SK-N-MC (cell line): ENCODE measurements at regions not wholly inside any gene's neighbourhood (a gene's known extent, or its start where the extent isn't known, plus 50 kb on each side); places are given as distances from the start of the nearest gene placed in this dataset.
"Not testable (repeated sequence)": the region's sequence is repeated elsewhere in the genome, so short reads cannot be mapped to it uniquely, and the experiment has no call there.

Experiments used
- DNase-seq: peaks from one replicate; pipeline ENCODE4 v3.0.0-alpha.2; 2011; ENCODE audit warnings: low read depth, low spot score
- H3K27ac ChIP-seq: fragments of 200-600 bp; sonication (generic); 2 replicates; pipeline ENCODE4 v1.5.1; 2016; ENCODE audit warnings: mixed run types
- H3K36me3 ChIP-seq: fragments of 200-600 bp; sonication (generic); 2 replicates; pipeline ENCODE4 v1.6.1; 2017; ENCODE audit warnings: antibody characterized with exemption, low read length, mixed read lengths; ENCODE audit not compliant: insufficient read depth
- H3K4me3 ChIP-seq: fragments of 200-600 bp; sonication (generic); 2 replicates; pipeline ENCODE4 v1.5.1; 2016
- H3K9ac ChIP-seq: fragments of 200-600 bp; sonication (generic); 2 replicates; pipeline ENCODE4 v1.8.0; 2017; ENCODE audit warnings: mixed run types, mixed read lengths; ENCODE audit not compliant: insufficient read length
- H3K9me3 ChIP-seq: fragments of 200-600 bp; sonication (generic); 2 replicates; pipeline ENCODE4 v1.6.1; 2017; ENCODE audit warnings: low read depth, mild to moderate bottlenecking, antibody characterized with exemption, low read length, moderate library complexity, mixed read lengths
- EZH2 ChIP-seq: fragments of 200-600 bp; sonication (generic); IDR thresholded peaks from one replicate; pipeline ENCODE4 v1.6.1; 2017; ENCODE audit warnings: antibody characterized with exemption
- FOXP2 ChIP-seq: optimal IDR thresholded peaks from 2 replicates; pipeline ENCODE3; 2011; ENCODE audit warnings: mild to moderate bottlenecking, moderate library complexity; ENCODE audit not compliant: insufficient read depth; ENCODE audit errors: extremely low read length, control extremely low read depth
- POLR2AphosphoS5 ChIP-seq: IDR thresholded peaks from 2 replicates; pipeline ENCODE4 v1.6.1; 2012; ENCODE audit warnings: mild to moderate bottlenecking, low read depth, low read length, borderline replicate concordance

DNA sequence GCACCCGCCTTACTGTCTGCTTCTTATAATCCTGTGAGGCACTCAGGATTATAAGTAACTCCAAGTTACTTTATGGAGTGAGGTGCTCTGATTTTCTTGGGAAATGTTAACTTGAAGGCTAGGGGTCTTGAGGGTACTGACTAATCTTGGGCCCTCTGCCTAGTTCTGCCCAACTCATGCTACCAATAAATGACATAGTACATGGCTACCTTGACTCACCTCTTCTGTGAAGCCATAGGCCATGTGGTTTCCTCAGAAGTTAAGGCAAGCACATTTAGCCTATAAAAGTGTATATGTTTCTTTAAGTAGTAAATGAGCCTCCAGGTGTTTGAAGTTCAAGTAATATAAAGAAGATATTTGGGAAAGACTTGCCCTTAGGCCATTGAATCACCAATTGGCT, 99.8 kb upstream of the CASK start:
- Histone ChIP-seq H3K4me3 (no peak overlapping the region), H3K9ac (no peak overlapping the region), H3K36me3 (no peaks in the 10 kb centered on the region)

DNA sequence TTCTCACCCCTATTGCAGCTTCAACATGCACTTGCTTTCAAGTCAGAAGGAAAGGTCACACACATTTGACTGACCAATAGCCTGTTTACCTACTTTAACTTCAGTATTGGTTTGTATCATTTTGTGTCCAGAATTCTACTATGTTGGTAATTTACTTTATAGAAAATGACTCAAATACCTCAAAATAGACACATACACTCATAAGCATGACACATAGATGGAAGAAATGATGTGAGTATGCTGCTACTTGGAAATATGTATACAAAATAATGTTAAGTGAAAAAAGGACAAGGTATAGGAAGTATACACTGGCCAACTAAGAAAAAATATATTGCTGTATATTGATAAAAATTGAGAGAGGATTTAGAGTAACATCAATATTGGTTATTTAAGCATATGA, 98.8 kb upstream of the CASK start:
- no peak for TF ChIP-seq EZH2
- TF ChIP-seq POLR2AphosphoS5, result no peak
- TF ChIP-seq FOXP2, result no peak
- Histone ChIP-seq H3K9ac (no peak overlapping the region), H3K36me3 (no peaks in the 10 kb centered on the region)

More for the DNA sequence above, 99.8 kb upstream of the CASK start:
- no peak for TF ChIP-seq FOXP2
- no peak for TF ChIP-seq POLR2AphosphoS5
- no peak for TF ChIP-seq EZH2
- DNase-seq, result no peak
- Histone ChIP-seq H3K9me3 (no peaks in the 10 kb centered on the region), H3K27ac (no peak overlapping the region)

DNA sequence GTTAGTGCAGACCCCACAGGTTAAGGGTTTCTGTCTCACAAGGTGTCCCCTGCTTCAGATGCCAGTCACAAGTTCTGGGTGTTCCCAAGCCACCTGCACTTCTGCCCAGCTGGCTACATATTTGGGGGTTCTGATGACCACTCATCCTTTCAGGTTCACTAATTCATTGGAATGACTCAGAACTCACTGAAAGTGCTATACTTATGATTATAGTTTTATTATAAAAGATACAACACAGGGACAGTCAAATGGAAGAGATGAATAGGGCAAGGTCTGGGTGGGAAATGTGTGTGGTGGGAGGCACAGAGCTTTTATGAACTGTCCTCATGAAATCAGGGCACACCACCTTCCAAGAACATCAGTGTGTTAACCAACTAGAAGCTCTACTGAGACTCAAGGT, 97.7 kb upstream of the CASK start:
- no peaks in the 10 kb centered on the region for H3K36me3 ChIP-seq
- no peaks in the 10 kb centered on the region for H3K9me3 ChIP-seq
- H3K4me3 ChIP-seq, result no peak overlapping the region
- H3K27ac ChIP-seq, result no peak overlapping the region
- TF ChIP-seq POLR2AphosphoS5 (no peak), FOXP2 (no peak), EZH2 (no peak)
- no peak for DNase-seq
- H3K9ac ChIP-seq, result no peak overlapping the region

More for the DNA sequence above, 98.8 kb upstream of the CASK start:
- Histone ChIP-seq H3K4me3 (no peak overlapping the region), H3K9me3 (no peaks in the 10 kb centered on the region), H3K27ac (no peak overlapping the region)
- DNase-seq, result no peak

DNA sequence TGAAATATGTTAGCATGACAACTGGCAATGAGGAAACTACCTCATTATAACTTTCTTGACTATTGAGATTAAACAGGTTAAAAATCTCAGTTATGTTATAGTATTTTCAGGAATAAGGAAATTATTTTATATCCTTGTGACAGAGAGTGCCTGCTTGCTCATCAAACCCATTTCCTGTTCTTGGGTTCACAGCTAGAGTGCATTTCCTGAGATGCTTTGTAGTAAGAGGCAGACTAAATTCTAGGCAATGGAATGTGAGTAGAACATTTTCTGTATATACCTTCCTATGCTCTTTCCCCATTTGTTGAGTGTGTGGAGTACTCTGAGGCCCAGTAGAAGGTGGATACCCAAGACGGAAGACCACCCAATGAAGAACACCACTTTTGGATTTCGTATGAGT, 96.9 kb upstream of the CASK start:
- H3K27ac ChIP-seq, result no peak overlapping the region
- H3K4me3 ChIP-seq, result no peak overlapping the region
- TF ChIP-seq POLR2AphosphoS5, result no peak; the same call in 1 of the 2 replicates
- no peak for TF ChIP-seq EZH2
- no peak for TF ChIP-seq FOXP2
- H3K9me3 ChIP-seq, result no peaks in the 10 kb centered on the region
- no peaks in the 10 kb centered on the region for H3K36me3 ChIP-seq
- H3K9ac ChIP-seq, result no peak overlapping the region
- peak; percentile 14 for DNase-seq

DNA sequence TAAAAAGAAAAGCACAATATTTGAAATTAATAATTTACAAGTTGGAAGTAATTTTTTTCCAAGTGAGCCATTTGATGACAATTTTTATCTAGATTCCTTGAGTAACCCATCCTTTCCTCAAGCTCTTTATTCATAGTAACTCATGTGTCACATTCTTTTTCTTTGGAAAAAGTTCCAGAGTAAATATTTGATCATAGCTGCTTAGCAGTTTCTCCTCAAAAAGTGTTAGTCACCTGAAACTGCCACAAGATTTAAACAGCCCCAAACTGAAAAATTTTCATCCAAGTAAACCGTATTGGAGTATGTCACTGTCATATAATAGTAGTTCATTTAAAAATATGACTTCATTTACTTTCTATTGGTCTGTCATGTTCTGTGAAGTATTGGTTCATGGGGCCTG, 94.6 kb upstream of the CASK start:
- no peak for DNase-seq

DNA sequence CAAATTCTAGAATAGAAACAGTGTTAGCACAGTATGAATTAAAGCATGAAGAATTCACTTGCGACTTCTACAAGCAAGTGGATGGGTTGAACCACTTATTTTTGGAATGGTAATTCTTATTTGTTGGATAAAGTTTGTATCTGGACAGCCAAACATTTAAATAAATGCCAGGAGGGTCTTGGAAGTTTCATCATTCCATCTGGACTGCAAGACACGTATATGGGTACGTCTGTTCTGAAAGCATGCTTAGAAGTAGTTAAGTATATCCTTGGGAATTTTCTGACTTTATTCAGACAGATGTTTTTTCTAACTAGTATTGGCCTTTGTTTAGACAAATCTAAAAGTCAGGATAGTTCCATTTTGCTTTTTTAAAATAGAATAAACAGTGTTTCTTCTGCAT, 77.5 kb upstream of the CASK start:
- Histone ChIP-seq H3K36me3 (no peaks in the 10 kb centered on the region), H3K9me3 (no peaks in the 10 kb centered on the region), H3K9ac (no peak overlapping the region), H3K27ac (no peak overlapping the region), H3K4me3 (no peak overlapping the region)
- TF ChIP-seq POLR2AphosphoS5 (no peak), EZH2 (no peak), FOXP2 (no peak)
- no peak for DNase-seq

More for the DNA sequence above, 94.6 kb upstream of the CASK start:
- H3K9ac ChIP-seq, result no peak overlapping the region
- no peak overlapping the region for H3K4me3 ChIP-seq
- H3K27ac ChIP-seq, result no peak overlapping the region
- H3K36me3 ChIP-seq, result no peaks in the 10 kb centered on the region
- H3K9me3 ChIP-seq, result no peaks in the 10 kb centered on the region
- TF ChIP-seq FOXP2 (no peak), EZH2 (no peak), POLR2AphosphoS5 (no peak)

DNA sequence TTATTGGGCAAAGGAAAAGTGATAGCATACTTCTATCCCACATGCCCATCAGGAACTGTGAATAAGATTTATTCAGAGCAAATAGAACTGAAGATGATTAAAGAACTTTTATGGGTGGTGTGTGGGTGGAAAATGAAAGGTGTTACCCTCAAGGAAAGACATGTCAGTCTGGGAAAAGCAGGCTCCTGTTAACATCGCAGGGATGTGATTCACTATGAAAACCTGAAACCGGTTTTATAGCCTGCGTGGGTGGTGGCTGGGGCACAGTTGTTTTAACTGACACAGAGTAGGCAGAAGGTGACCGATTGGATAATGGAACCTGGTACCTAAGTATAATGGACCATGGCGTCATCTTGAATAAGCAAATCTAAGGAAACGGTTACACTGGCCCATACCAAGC, 61.3 kb upstream of the CASK start:
- no peaks in the 10 kb centered on the region for H3K36me3 ChIP-seq
- no peak for DNase-seq
- H3K9ac ChIP-seq, result no peak overlapping the region
- no peaks in the 10 kb centered on the region for H3K9me3 ChIP-seq
- H3K27ac ChIP-seq, result no peak overlapping the region
- TF ChIP-seq EZH2 (no peak), FOXP2 (no peak), POLR2AphosphoS5 (no peak)
- no peak overlapping the region for H3K4me3 ChIP-seq

DNA sequence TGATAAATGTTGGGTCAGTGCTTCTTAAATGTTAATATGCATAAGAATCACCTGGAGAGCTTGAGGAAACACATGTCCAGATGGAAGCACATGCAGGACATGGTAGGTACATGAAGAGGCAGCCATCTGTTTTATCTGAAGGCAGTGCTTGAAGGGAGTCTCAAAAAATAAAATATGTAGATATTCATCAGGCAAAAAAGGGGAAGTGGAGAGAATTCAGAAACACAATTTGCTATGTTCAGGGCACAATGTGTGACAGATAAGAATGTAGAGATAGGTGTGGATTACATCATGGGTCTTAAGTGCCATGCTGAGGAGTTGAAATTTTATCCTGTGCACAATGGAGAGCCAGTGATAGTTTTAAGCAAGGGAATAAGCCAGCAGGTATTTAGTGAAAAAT, 59.6 kb upstream of the CASK start:
- Histone ChIP-seq H3K9ac (no peak overlapping the region), H3K9me3 (no peaks in the 10 kb centered on the region), H3K4me3 (no peak overlapping the region), H3K36me3 (no peaks in the 10 kb centered on the region), H3K27ac (no peak overlapping the region)
- no peak for DNase-seq
- TF ChIP-seq POLR2AphosphoS5 (no peak), FOXP2 (no peak), EZH2 (no peak)

DNA sequence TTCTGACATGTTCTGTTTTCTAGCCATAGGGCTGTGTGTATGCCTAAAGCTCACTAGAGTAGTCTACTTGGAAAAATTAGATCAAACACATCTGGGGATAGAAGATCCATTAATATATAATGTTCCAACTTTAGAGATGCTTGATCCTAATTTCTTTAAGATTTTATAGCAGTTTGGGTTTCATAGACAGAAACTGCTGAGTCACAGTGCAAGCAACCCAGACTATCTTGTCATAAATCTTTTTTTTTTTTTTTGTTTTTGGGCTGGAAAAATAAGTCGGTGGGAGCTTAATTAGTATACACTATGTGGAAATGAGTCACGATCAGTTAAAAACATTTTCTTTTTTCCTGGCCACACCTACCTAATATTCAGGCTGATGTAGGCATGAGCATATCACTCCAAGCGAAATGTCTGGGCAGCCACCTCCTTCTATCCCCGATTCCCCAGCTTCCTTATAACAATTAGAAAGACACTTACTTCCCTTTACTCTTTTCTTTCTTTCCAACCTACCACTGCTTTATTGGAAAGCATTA, 58.2 kb upstream of the CASK start:
- Histone ChIP-seq H3K9ac (no peak overlapping the region), H3K27ac (no peak overlapping the region), H3K36me3 (no peaks in the 10 kb centered on the region), H3K9me3 (no peaks in the 10 kb centered on the region), H3K4me3 (no peak overlapping the region)
- no peak for TF ChIP-seq FOXP2
- no peak for TF ChIP-seq POLR2AphosphoS5
- no peak for TF ChIP-seq EZH2
- DNase-seq, result no peak

DNA sequence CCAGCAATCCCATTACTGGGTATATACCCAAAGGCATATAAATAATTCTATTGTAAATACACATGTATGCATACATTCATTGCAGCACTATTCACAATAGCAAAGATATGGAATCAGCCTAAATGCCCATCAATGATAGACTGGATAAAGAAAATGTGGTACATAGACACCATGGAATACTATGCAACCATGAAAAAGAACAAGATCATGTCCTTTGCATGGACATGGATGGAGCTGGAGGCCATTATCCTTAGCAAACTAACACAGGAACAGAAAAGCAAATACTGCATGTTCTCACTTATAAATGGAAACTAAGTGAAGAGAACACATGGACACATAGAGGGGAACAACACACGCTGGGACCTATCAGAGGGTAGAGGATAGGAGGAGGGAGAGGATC, 51.3 kb upstream of the CASK start:
- H3K9me3 ChIP-seq, H3K4me3 ChIP-seq, H3K27ac ChIP-seq, H3K9ac ChIP-seq, H3K36me3 ChIP-seq, DNase-seq: not testable (repeated sequence)
